PFSK-1 (cell line): ENCODE measurements at regions not wholly inside any gene's neighbourhood (a gene's known extent, or its start where the extent isn't known, plus 50 kb on each side); places are given as distances from the start of the nearest gene placed in this dataset.

Source experiments
- FOXP2 ChIP-seq: optimal IDR thresholded peaks from 2 replicates; pipeline ENCODE3; 2011; ENCODE audit warnings: borderline replicate concordance, control low read depth, inconsistent platforms; ENCODE audit not compliant: insufficient read depth; ENCODE audit errors: extremely low read length, extremely low read depth
- POLR2AphosphoS5 ChIP-seq: IDR thresholded peaks from 2 replicates; pipeline ENCODE4 v1.6.1; 2012; ENCODE audit warnings: low read depth, mild to moderate bottlenecking, control low read depth, low read length, moderate library complexity
- SIN3A ChIP-seq: IDR thresholded peaks from 2 replicates; pipeline ENCODE4 v1.6.1; 2012; ENCODE audit warnings: mild to moderate bottlenecking, low read length, moderate library complexity, borderline replicate concordance; ENCODE audit not compliant: insufficient read depth
- TAF1 ChIP-seq: IDR thresholded peaks from 2 replicates; pipeline ENCODE4 v1.6.1; 2012; ENCODE audit warnings: low read length, control low read depth, borderline replicate concordance; ENCODE audit not compliant: insufficient read depth
- TF ChIP-seq, protein P1 (sequence below), 2 experiments: IDR thresholded peaks; 2 replicates each; pipeline versions ENCODE4 v1.6.1 to v1.8.0; 2011 to 2012; ENCODE audit warnings: low read depth in 2 of 2, low read length in 2 of 2, control low read depth in 1 of 2, inconsistent platforms in 1 of 2, mild to moderate bottlenecking in 1 of 2, moderate library complexity in 1 of 2; ENCODE audit not compliant: insufficient read depth in 1 of 2

DNA sequence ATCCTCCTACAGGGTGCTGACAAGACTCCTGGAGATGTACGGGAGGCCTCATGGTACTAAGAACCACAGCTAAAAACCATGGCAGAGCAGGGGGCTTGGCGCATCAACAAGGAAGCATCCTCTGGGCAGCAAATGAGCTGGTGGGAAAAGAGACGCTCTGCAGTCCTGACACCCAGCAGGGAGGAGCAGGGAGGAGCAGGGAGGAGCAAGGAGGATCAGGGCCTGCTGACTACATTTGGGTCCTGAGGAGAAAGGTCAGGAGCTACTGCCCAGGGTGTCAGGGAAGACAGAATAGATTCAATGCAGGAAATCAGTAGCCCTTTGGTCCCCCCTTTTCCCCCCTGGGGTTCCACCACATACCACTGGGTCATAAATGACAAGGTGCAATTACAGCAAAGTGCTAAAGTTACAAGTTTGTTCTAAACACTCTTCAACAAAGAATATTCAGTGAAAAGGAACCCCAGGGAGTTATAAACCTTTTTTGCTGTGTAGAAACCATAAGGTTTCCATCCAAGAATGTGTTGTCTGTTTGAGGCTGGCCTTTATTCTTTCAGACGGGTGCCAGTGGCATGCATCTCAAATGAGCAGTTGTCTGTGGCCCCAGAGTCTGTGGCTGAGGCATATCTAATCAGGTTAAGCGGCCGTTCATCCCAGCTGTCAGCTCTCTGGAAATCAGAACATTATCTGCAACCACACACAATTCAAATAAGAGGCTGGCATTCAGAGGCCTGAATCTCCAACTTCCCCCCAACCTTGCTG lies 325.0 kb downstream of the CDC5L start:
- TF ChIP-seq, protein P1, sequence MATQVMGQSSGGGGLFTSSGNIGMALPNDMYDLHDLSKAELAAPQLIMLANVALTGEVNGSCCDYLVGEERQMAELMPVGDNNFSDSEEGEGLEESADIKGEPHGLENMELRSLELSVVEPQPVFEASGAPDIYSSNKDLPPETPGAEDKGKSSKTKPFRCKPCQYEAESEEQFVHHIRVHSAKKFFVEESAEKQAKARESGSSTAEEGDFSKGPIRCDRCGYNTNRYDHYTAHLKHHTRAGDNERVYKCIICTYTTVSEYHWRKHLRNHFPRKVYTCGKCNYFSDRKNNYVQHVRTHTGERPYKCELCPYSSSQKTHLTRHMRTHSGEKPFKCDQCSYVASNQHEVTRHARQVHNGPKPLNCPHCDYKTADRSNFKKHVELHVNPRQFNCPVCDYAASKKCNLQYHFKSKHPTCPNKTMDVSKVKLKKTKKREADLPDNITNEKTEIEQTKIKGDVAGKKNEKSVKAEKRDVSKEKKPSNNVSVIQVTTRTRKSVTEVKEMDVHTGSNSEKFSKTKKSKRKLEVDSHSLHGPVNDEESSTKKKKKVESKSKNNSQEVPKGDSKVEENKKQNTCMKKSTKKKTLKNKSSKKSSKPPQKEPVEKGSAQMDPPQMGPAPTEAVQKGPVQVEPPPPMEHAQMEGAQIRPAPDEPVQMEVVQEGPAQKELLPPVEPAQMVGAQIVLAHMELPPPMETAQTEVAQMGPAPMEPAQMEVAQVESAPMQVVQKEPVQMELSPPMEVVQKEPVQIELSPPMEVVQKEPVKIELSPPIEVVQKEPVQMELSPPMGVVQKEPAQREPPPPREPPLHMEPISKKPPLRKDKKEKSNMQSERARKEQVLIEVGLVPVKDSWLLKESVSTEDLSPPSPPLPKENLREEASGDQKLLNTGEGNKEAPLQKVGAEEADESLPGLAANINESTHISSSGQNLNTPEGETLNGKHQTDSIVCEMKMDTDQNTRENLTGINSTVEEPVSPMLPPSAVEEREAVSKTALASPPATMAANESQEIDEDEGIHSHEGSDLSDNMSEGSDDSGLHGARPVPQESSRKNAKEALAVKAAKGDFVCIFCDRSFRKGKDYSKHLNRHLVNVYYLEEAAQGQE (IDR thresholded peaks at IDR 0.05; ENCODE audit: insufficient read depth in 1 of 2, low read depth in 2 of 2, low read length in 2 of 2): no peak
- no peak for TF ChIP-seq POLR2AphosphoS5
- TF ChIP-seq TAF1: no peak
- TF ChIP-seq FOXP2: no peak
- no peak for TF ChIP-seq SIN3A

- TF ChIP-seq POLR2AphosphoS5 (no peak), SIN3A (no peak)
Measured at GRCh38 chr6:44715188-44715587, 327.7 kb downstream of the CDC5L start.

DNA sequence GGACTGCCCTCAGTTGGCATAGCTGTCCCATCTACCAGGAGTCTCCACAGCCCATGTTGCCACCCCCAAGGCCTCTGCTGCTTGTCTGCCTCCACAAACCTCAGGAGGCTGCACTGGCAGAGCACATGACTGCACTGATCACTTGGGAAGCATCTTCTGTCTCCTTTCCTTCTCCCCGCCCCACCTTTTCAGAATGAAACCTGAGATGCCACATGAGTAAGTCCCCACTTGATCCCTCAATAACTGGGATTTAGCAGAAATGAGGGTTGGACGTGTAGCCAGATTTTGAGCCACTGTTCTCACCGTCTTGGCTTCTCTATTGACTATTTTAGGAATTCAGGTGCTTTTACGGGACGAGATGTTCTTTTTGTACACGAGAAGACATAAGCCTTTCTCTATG lies 328.4 kb downstream of the CDC5L start:
- TF ChIP-seq, protein P1 (IDR thresholded peaks at IDR 0.05; ENCODE audit: insufficient read depth in 1 of 2, low read depth in 2 of 2, low read length in 2 of 2): no peak
- TF ChIP-seq TAF1 (no peak), POLR2AphosphoS5 (no peak), SIN3A (no peak), FOXP2 (no peak)

- TF ChIP-seq POLR2AphosphoS5: no peak
- TF ChIP-seq, protein P1 (IDR thresholded peaks at IDR 0.05; ENCODE audit: insufficient read depth in 1 of 2, low read depth in 2 of 2, low read length in 2 of 2): no peak
- no peak for TF ChIP-seq SIN3A
- no peak for TF ChIP-seq TAF1
- no peak for TF ChIP-seq FOXP2
Measured at GRCh38 chr6:44717431-44717830, 329.9 kb downstream of the CDC5L start.

- TF ChIP-seq POLR2AphosphoS5 (no peak), FOXP2 (no peak), TAF1 (no peak), SIN3A (no peak)
- TF ChIP-seq, protein P1 (IDR thresholded peaks at IDR 0.05; ENCODE audit: insufficient read depth in 1 of 2, low read depth in 2 of 2, low read length in 2 of 2): no peak
Measured at GRCh38 chr6:44721954-44722578, 334.6 kb downstream of the CDC5L start.
